HG03066 (cell line): ENCODE measurements at regions not wholly inside any gene's neighbourhood (a gene's known extent, or its start where the extent isn't known, plus 50 kb on each side); places are given as distances from the start of the nearest gene placed in this dataset.

Source experiments
- ATAC-seq: cut with Tn5 transposase; IDR thresholded peaks from one replicate; pipeline ENCODE4 v1.9.1; 2021; ENCODE audit warnings: low read depth; ENCODE audit not compliant: unreplicated experiment

DNA sequence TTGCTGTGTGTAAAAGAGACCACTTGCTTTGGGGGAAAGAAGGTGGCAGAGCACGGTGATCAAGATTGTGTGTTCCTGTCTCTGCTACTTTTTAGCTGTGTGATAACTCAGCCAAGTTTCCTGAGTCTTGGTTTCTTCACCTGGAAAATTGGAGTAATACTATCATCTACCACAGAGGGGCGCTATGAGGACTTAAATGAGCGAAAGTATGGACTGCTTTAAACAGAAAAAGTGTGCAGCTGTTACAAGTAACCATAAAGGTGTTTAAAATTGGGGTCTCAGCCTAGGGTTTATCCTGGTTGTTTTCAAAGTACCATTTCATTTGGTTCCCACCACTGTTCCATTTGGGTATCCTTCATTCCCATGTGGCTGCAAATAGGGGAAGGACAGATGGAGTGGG lies 65.9 kb upstream of the WSCD2 start:
- ATAC-seq, result no peak

DNA sequence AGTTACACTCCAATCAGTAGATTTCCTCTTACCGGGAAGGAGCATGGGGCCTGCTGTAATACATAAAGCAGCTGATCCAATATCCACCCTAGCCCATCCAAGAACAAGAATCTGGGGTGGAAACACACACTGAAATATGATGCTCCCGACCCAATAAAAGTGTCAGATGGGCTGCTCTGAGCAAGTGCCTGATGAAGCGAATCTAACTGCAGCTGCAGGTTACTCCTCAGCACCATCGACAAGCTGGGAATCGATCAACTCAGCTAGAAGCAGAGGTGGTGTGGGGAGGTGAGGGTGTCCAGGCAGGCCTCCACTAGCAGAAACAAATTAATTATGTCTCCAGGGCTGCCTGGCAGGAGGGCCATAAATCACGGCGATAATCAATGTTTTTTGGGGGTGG lies 64.0 kb upstream of the WSCD2 start:
- no peak for ATAC-seq

- no peak for ATAC-seq
These were observed 62.2 kb upstream of the WSCD2 start for GRCh38 chr12:108066583-108067577.

GRCh38 chr12:108069651-108070165 lies 59.4 kb upstream of the WSCD2 start:
- no peak for ATAC-seq

DNA sequence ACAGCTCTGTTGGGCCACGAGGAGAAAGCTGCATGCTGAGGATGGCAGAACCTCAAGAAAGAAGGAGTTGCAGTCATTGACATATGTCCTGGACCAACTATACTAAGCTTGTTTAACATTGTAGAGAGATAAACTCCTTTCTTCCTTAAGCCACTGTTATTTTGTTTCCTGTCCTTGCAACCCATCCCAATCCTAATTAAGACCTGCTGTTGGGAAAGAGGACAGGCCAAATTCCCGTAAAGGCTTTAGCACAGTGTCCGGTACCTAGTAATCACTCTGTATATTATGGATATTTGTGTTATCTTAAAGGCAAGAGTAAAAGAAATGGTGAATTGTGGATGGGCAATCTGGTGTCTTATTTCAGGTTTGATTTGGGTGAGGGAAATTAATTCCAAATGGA lies 53.5 kb upstream of the WSCD2 start:
- no peak for ATAC-seq

DNA sequence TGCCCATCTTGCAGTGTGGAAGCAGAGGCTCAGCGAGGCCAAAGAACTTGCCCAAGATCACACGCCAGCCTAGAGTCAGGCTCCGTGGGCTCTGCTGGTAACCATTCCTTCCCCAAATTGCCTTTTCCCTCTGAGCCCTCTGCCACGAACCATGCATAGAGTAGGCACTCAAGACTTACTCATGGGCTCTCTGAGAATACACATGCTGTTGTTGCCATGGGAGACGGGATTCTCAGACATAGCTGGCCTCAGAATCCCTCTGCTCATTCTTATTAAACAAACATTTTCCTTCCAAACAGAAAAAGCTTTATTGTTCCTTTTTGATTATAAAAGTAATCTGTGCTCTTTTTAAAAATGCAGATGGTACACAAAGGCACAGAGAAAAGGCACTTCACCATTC lies 52.5 kb upstream of the WSCD2 start:
- ATAC-seq, result no peak

- no peak for ATAC-seq
These were observed 50.7 kb upstream of the WSCD2 start for GRCh38 chr12:108078428-108078827.
